H1 (cell line): ENCODE measurements at regions not wholly inside any gene's neighbourhood (a gene's known extent, or its start where the extent isn't known, plus 50 kb on each side); places are given as distances from the start of the nearest gene placed in this dataset.

Experiments used
- CTCF ChIA-PET: fragments of 300-600 bp; sonication (Branson Sonifier 250); formaldehyde crosslinking; loops from one replicate; lab custom pipeline; 2021; ENCODE audit not compliant: partially characterized antibody; lab: Charles Lee
- POLR2A ChIA-PET: fragments of 300-600 bp; sonication (Branson Sonifier 250); formaldehyde crosslinking; loops from one replicate; lab custom pipeline; 2021; ENCODE audit warnings: inconsistent platforms; ENCODE audit not compliant: partially characterized antibody; lab: Charles Lee
- DNase-seq, 2 experiments: peaks; one replicate each; pipeline versions ENCODE4 v3.0.0 to v3.0.0-alpha.2; 2010 to 2022; ENCODE audit warnings: low spot score in 2 of 2, low read depth in 1 of 2, mixed read lengths in 1 of 2
- FAIRE-seq: peaks from 2 replicates; lab custom pipeline; 2011; peaks lifted over from hg19 to GRCh38; lab: Jason Lieb, UNC
- H2AFZ ChIP-seq: 2 replicates; pipeline ENCODE4 v1.8.1; 2012; ENCODE audit warnings: low read length, inconsistent platforms
- H2AK5ac ChIP-seq: 2 replicates; pipeline ENCODE4 v1.6.1; 2013; ENCODE audit warnings: low read depth, low read length
- H2BK120ac ChIP-seq: replicated peaks from 2 replicates; pipeline ENCODE3; 2013; ENCODE audit warnings: low read depth, low read length, inconsistent platforms
- H2BK12ac ChIP-seq: 2 replicates; pipeline ENCODE4 v1.6.1; 2013; ENCODE audit warnings: low read depth, low read length
- H2BK15ac ChIP-seq: 2 replicates; pipeline ENCODE4 v1.6.1; 2013; ENCODE audit warnings: low read length
- H2BK20ac ChIP-seq: 2 replicates; pipeline ENCODE4 v1.6.1; 2013; ENCODE audit warnings: low read length
- H2BK5ac ChIP-seq: 2 replicates; pipeline ENCODE4 v1.6.1; 2013; ENCODE audit warnings: low read depth, low read length
- H3K14ac ChIP-seq: 2 replicates; pipeline ENCODE4 v1.6.1; 2013; ENCODE audit warnings: inconsistent platforms; ENCODE audit not compliant: insufficient read length
- H3K18ac ChIP-seq: 2 replicates; pipeline ENCODE4 v1.6.1; 2013; ENCODE audit warnings: low read length; ENCODE audit errors: extremely low read depth
- H3K23ac ChIP-seq: 2 replicates; pipeline ENCODE4 v1.6.1; 2013; ENCODE audit warnings: inconsistent platforms; ENCODE audit not compliant: insufficient read length
- H3K23me2 ChIP-seq: 2 replicates; pipeline ENCODE4 v1.6.1; 2013; ENCODE audit warnings: low read depth, low read length
- H3K27ac ChIP-seq: 2 replicates; pipeline ENCODE4 v1.6.1; 2011; ENCODE audit warnings: low read depth, low read length, inconsistent platforms
- H3K27me3 ChIP-seq, 4 experiments: replicated peaks in 1 of 4; 1 replicate in 1 of 4; 2 replicates in 3 of 4; pipeline versions ENCODE4 v1.6.1 to v1.8.1; 2011 to 2013; ENCODE audit warnings: low read length in 3 of 4, mild to moderate bottlenecking in 3 of 4, inconsistent platforms in 2 of 4, mixed read lengths in 2 of 4, moderate library complexity in 1 of 4; ENCODE audit not compliant: control insufficient read depth in 3 of 4, insufficient read depth in 3 of 4; ENCODE audit errors: extremely low read depth in 1 of 4
- H3K36me3 ChIP-seq, 4 experiments: 2 replicates each; pipeline versions ENCODE4 v1.6.1 to v1.8.1; 2011 to 2013; ENCODE audit warnings: mild to moderate bottlenecking in 4 of 4, low read length in 3 of 4, moderate library complexity in 2 of 4, control low read depth in 1 of 4, inconsistent platforms in 1 of 4; ENCODE audit not compliant: insufficient read depth in 4 of 4, control insufficient read depth in 2 of 4
- H3K4ac ChIP-seq: replicated peaks from 2 replicates; pipeline ENCODE3; 2013; ENCODE audit warnings: low read length, low read depth, mixed read lengths, inconsistent platforms; ENCODE audit not compliant: insufficient read length
- H3K4me1 ChIP-seq, 4 experiments: replicated peaks in 1 of 4; 1 replicate in 1 of 4; 2 replicates in 3 of 4; pipeline versions ENCODE4 v1.6.1 to v1.8.1; 2011 to 2013; ENCODE audit warnings: low read length in 3 of 4, inconsistent platforms in 2 of 4, mixed read lengths in 1 of 4; ENCODE audit not compliant: insufficient read depth in 4 of 4, control insufficient read depth in 3 of 4
- H3K4me2 ChIP-seq, 2 experiments: 2 replicates each; pipeline versions ENCODE4 v1.6.1 to v1.8.1; 2011 to 2013; ENCODE audit warnings: low read depth in 2 of 2, low read length in 2 of 2, control low read depth in 1 of 2, inconsistent platforms in 1 of 2, mild to moderate bottlenecking in 1 of 2; ENCODE audit not compliant: insufficient read depth in 1 of 2
- H3K4me3 ChIP-seq, 4 experiments: fragments of 200-600, 300-600 bp in 1 of 4; sonication (generic), shearing (Covaris generic), sonication (Bioruptor Twin) in 1 of 4; 2 replicates each; pipeline versions ENCODE4 v1.5.1 to v1.8.1; 2011 to 2016; ENCODE audit warnings: low read length in 4 of 4, low read depth in 3 of 4, control low read depth in 2 of 4, inconsistent platforms in 2 of 4, mild to moderate bottlenecking in 2 of 4, mixed read lengths in 1 of 4, moderate library complexity in 1 of 4; ENCODE audit not compliant: insufficient read depth in 2 of 4; ENCODE audit errors: extremely low read depth in 1 of 4
- H3K56ac ChIP-seq: replicated peaks from 2 replicates; pipeline ENCODE3; 2013; ENCODE audit warnings: low read depth, mild to moderate bottlenecking, mixed read lengths, low read length, inconsistent platforms; ENCODE audit not compliant: insufficient read length
- H3K79me1 ChIP-seq: 2 replicates; pipeline ENCODE4 v1.6.1; 2013; ENCODE audit warnings: low read depth, low read length, control low read depth
- H3K79me2 ChIP-seq, 2 experiments: 2 replicates each; pipeline versions ENCODE4 v1.6.1 to v1.8.1; 2012 to 2013; ENCODE audit warnings: low read length in 2 of 2, mild to moderate bottlenecking in 2 of 2, inconsistent platforms in 1 of 2; ENCODE audit not compliant: insufficient read depth in 2 of 2, control insufficient read depth in 1 of 2
- H3K9ac ChIP-seq, 4 experiments: replicated peaks in 1 of 4; 1 replicate in 1 of 4; 2 replicates in 3 of 4; pipeline versions ENCODE4 v1.6.1 to v1.8.1; 2011 to 2013; ENCODE audit warnings: low read depth in 3 of 4, low read length in 3 of 4, control low read depth in 2 of 4, mild to moderate bottlenecking in 2 of 4, moderate library complexity in 2 of 4, inconsistent platforms in 1 of 4; ENCODE audit errors: extremely low read depth in 1 of 4
- H3K9me3 ChIP-seq, 2 experiments: 2 replicates each; pipeline versions ENCODE4 v1.6.1 to v1.8.1; 2012 to 2013; ENCODE audit warnings: mild to moderate bottlenecking in 2 of 2, moderate library complexity in 2 of 2, control low read depth in 1 of 2, inconsistent platforms in 1 of 2, low read depth in 1 of 2, low read length in 1 of 2, mixed read lengths in 1 of 2; ENCODE audit not compliant: insufficient read depth in 2 of 2
- H4K20me1 ChIP-seq, 2 experiments: replicated peaks in 1 of 2; 2 replicates each; pipeline versions ENCODE3 to v1.8.1; 2011 to 2013; ENCODE audit warnings: inconsistent platforms in 2 of 2, low read length in 2 of 2, mild to moderate bottlenecking in 1 of 2; ENCODE audit not compliant: insufficient read depth in 2 of 2, control insufficient read depth in 1 of 2
- H4K5ac ChIP-seq: 2 replicates; pipeline ENCODE4 v1.6.1; 2013; ENCODE audit warnings: low read length, low read depth, mixed read lengths, inconsistent platforms; ENCODE audit not compliant: insufficient read length
- H4K8ac ChIP-seq: 2 replicates; pipeline ENCODE4 v1.8.0; 2013; ENCODE audit warnings: mild to moderate bottlenecking, moderate library complexity, low read length, inconsistent platforms; ENCODE audit not compliant: insufficient read depth; ENCODE audit errors: extremely low read depth
- H4K91ac ChIP-seq: replicated peaks from 2 replicates; pipeline ENCODE3; 2013; ENCODE audit warnings: low read length, mixed read lengths, inconsistent platforms; ENCODE audit not compliant: insufficient read length
- EZH2 ChIP-seq: fragments of 200-600 bp; sonication (generic); IDR thresholded peaks from 2 replicates; pipeline ENCODE4 v1.7.1; 2012; ENCODE audit warnings: low read depth, mild to moderate bottlenecking, moderate library complexity, low read length, inconsistent platforms; ENCODE audit not compliant: severe bottlenecking
- KDM4A ChIP-seq: IDR thresholded peaks from one replicate; pipeline ENCODE4 v1.7.1; 2012; ENCODE audit warnings: low read depth, mild to moderate bottlenecking, moderate library complexity, low read length, inconsistent platforms; ENCODE audit not compliant: severe bottlenecking
- MAFK ChIP-seq: IDR thresholded peaks from 2 replicates; pipeline ENCODE4 v1.6.1; 2012; ENCODE audit warnings: low read depth, mild to moderate bottlenecking, improper control_type of control experiment, low read length
- NRF1 ChIP-seq: IDR thresholded peaks from 2 replicates; pipeline ENCODE4 v1.6.1; 2011; ENCODE audit warnings: mild to moderate bottlenecking, low read depth, low read length, improper control_type of control experiment
- SIN3A ChIP-seq, 2 experiments: IDR thresholded peaks in 1 of 2; conservative IDR thresholded peaks in 1 of 2; 2 replicates each; pipeline ENCODE4 v1.6.1; 2011 to 2012; ENCODE audit warnings: low read length in 2 of 2, improper control_type of control experiment in 1 of 2, low read depth in 1 of 2, mild to moderate bottlenecking in 1 of 2
- WGBS, 2 experiments: shearing (Covaris generic) in 1 of 2; methylation state at CpG; one replicate each; pipeline versions ENCODE4 v1.1.6 to v1.1.7; 2013 to 2015; ENCODE audit warnings: low lambda C conversion rate in 2 of 2, mixed read lengths in 2 of 2, inconsistent platforms in 1 of 2, low coverage in 1 of 2, missing lambda C conversion rate in 1 of 2; ENCODE audit not compliant: insufficient replicate concordance in 2 of 2, insufficient coverage in 1 of 2, insufficient read length in 1 of 2; ENCODE audit errors: extremely low coverage in 1 of 2, missing lambda C conversion rate in 1 of 2; 5-methylcytosine and 5-hydroxymethylcytosine counted together
- TF ChIP-seq, protein P1 (sequence below): IDR thresholded peaks from 2 replicates; pipeline ENCODE4 v1.6.1; 2011; ENCODE audit warnings: low read length, improper control_type of control experiment

- H3K4me3 ChIP-seq = no peak overlapping the region
- no peak overlapping the region for H3K9ac ChIP-seq
- peaks cover 7 to 12% of the 10 kb centered on the region in 2 experiments; a peak in 3 of 4 replicates for H3K9me3 ChIP-seq
- FAIRE-seq (no peak), DNase-seq (no peak)
- no peak overlapping the region for H3K4me2 ChIP-seq
- H4K20me1 ChIP-seq = no peaks in the 10 kb centered on the region
- no peaks in the 10 kb centered on the region for H3K23me2 ChIP-seq
- CTCF ChIA-PET = no interaction called here
- H2BK20ac ChIP-seq = no peak overlapping the region
- H3K79me2 ChIP-seq = no peaks in the 10 kb centered on the region
- H2AK5ac ChIP-seq = no peak overlapping the region
- H2AFZ ChIP-seq = no peak overlapping the region
- no peak overlapping the region for H2BK12ac ChIP-seq
- POLR2A ChIA-PET = no interaction called here
- no peaks in the 10 kb centered on the region for H3K36me3 ChIP-seq
- H3K79me1 ChIP-seq = no peaks in the 10 kb centered on the region
- H3K4ac ChIP-seq = no peak overlapping the region
- no peaks in the 10 kb centered on the region for H3K27me3 ChIP-seq
- H2BK120ac ChIP-seq = no peak overlapping the region
- no peak overlapping the region for H2BK15ac ChIP-seq
- no peak overlapping the region for H3K23ac ChIP-seq
- no peak overlapping the region for H3K56ac ChIP-seq
- H2BK5ac ChIP-seq = no peak overlapping the region
- H3K4me1 ChIP-seq = no peaks in the 10 kb centered on the region
- no peak overlapping the region for H4K91ac ChIP-seq
- TF ChIP-seq KDM4A = no peak
- TF ChIP-seq, protein P1, sequence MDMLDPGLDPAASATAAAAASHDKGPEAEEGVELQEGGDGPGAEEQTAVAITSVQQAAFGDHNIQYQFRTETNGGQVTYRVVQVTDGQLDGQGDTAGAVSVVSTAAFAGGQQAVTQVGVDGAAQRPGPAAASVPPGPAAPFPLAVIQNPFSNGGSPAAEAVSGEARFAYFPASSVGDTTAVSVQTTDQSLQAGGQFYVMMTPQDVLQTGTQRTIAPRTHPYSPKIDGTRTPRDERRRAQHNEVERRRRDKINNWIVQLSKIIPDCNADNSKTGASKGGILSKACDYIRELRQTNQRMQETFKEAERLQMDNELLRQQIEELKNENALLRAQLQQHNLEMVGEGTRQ = no peak
- TF ChIP-seq EZH2 = no peak
- no peak for TF ChIP-seq SIN3A (conservative IDR thresholded peaks at IDR 0.05 in 1 of 2, IDR thresholded peaks at IDR 0.05 in 1 of 2; ENCODE audit: low read depth in 1 of 2, low read length in 2 of 2)
- no peak for TF ChIP-seq MAFK
- TF ChIP-seq NRF1 = no peak
- H3K27ac ChIP-seq = no peak overlapping the region
- H4K5ac ChIP-seq = no peak overlapping the region
- no peak overlapping the region for H4K8ac ChIP-seq
- H3K14ac ChIP-seq = no peak overlapping the region
- 82% methylated on average over 1 of the region's 1 CpG; no CpG with 5 or more reads in 1 of the 2 experiments for WGBS, 2 experiments
- no peak overlapping the region for H3K18ac ChIP-seq
Measured at GRCh38 chr2:4130651-4131050, 427.3 kb downstream of the DCDC2C start.
